HuH-7 (cell line): ENCODE measurements at regions not wholly inside any gene's neighbourhood (a gene's known extent, or its start where the extent isn't known, plus 50 kb on each side); places are given as distances from the start of the nearest gene placed in this dataset.
"Not testable (repeated sequence)": the region's sequence is repeated elsewhere in the genome, so short reads cannot be mapped to it uniquely, and the experiment has no call there.

Experiments used
- DNase-seq: peaks from one replicate; pipeline ENCODE4 v3.0.0; 2011; ENCODE audit warnings: low spot score

- DNase-seq = no peak
Measured at GRCh38 chr10:125605167-125605566, 77.8 kb downstream of the TEX36 start.

DNA sequence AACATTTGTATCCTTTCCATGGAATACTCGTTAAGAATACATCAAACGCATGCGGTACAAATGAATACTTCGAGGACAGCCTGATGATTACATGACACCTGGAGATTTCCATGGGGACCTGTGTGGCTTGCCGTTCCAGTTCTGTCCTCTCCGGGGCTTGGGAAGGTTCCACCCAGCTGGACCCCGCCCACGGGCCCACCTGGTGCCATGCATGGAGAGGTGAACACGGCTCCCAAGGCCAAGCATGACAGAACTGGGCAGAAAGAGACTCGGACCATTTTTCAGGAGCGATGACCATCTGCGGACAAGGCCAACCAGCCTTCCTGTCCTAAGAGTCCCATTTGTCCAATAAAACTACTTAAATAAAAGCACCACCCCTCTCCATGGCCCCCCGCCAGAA, 80.1 kb downstream of the TEX36 start:
- DNase-seq = no peak

GRCh38 chr10:125599194-125599593, 83.8 kb downstream of the TEX36 start:
- no peak for DNase-seq

DNA sequence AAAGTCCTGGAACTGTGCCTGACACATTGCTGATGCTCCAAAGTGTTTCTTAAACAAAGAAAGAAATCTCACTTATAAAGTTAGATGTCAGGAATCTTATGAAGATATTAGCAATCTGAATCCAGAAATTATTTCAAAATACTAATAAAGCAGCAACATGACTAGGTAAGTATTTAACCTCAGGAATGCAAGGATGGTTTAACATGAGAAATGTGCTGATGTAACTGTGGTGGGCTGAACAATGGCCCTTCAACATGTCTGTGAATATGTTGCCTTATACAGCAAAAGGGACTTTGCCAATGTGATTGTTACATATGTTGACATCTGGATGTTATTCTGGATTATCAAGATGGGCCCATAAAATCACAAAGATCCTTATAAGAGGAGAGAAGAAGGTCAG, 87.1 kb downstream of the TEX36 start:
- no peak for DNase-seq

DNA sequence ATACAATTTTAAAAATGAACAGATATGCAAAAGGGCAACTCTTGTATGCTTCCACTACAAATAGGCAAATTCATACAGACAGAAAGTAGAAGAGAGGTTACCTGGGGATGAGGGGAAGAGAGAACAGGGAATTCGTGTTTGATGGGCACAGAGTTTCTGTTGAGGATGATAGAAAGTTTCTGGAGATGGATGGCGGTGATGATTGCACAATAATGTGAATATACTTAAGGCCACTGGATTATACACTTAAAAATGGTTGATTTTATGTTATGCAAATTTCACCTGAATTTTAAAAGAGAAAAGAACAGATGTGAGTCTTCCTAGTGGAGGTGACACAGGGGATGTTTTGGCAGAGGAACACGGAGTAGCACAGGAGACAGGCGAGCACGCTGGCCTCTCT, 89.3 kb downstream of the TEX36 start:
- no peak for DNase-seq

GRCh38 chr10:125592897-125593296, 90.1 kb downstream of the TEX36 start:
- no peak for DNase-seq

DNA sequence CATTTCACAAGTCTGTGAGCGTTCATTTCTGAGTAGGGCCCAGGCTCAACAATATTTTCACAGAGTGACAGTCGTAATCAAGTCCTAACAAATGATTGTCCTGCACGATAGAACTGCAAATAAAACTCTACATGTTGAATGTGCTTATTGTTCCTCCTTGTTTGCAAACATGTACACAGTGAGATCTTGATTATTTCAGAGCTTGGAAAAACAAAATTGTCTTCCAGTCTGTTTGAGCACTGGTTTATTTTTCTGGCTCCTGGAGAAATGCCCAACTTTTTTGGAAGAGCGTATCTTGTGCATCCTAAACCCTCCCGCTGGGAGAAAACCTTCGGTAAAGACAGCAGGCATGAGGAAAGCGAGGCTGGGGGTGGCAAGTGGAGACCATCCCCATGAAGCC, 91.1 kb downstream of the TEX36 start:
- DNase-seq = no peak

DNA sequence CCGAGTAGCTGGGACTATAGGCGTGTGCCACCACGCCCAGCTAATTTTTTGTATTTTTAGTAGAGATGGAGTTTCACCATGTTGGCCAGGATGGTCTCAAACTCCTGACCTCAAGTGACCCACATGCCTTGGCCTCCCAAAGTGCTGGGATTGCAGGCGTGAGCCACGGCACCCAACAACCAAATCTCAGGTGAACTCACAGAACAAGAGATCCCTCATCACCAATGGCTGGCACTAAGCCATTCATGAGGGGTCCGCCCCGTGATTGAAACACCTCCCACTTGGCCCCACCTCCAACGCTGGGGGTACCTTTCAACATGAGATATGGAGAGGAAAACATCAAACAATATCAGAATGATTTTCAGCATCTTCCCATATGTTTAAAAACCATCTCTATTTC, 94.2 kb downstream of the TEX36 start:
- DNase-seq = not testable (repeated sequence)

- no peak for DNase-seq
Measured at GRCh38 chr10:125584954-125585353, 98.0 kb downstream of the TEX36 start.

- DNase-seq = no peak
Measured at GRCh38 chr10:125578658-125579315, 104.2 kb downstream of the TEX36 start.

GRCh38 chr10:125575843-125576242, 107.1 kb downstream of the TEX36 start:
- DNase-seq = no peak

GRCh38 chr10:125568156-125568555, 114.8 kb downstream of the TEX36 start:
- no peak for DNase-seq

- DNase-seq = no peak
Measured at GRCh38 chr10:125567529-125567928, 115.4 kb downstream of the TEX36 start.

DNA sequence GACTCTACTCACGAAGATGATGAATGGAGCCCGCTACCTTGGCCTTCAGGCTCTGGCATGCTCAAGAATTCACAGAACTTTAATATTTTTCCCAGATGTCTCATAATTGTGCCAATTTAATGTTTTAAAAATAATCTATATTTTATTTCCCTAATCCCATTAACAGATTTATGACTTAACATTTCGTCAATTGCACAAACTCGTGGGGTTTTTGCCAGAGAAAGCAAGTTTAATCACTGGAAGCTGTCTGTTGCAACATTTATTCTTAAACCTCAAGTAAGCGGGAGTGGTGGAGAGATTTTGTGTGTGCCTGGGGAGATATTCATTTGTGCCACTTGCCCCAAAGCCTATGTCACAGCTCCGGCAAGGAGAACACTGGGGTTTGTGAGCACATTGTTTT, 117.9 kb downstream of the TEX36 start:
- DNase-seq = no peak

DNA sequence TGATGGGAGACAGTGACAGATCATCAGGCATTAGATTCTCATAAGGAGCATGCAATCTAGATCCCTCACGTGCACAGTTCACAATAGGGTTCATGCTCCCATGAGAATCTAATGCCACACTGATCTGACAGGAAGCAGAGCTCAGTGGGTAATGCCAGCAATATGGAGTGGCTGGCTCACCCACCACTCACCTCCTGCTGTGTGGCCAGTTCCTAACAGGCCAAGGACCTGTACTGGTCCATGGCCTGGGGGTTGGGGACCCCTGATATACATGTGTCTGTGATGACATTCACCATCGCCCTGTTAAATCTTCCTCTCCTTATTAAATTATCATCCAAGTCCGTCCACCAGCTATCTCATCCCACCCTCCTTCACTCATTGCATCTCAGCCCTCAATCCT, 118.4 kb downstream of the TEX36 start:
- no peak for DNase-seq

DNA sequence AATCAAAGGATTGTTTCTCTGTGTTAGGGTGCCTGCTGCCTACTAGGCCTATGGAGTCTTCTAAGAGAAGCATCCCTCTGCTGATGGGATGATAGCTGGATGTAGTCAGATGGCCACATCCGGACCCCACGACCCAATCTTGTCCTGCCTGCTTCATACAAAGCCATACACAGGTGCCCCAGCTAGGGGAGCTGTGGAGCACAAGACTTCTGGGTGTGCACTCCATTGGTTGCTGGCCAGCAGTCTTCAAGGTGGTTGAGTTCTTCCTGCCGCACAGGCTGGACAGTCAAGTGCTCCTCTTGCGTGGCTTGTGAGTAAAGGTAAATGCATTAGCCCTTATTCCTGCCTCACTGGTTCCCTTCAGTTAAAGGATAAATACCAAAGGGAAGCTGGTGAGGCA, 120.2 kb downstream of the TEX36 start:
- no peak for DNase-seq

DNA sequence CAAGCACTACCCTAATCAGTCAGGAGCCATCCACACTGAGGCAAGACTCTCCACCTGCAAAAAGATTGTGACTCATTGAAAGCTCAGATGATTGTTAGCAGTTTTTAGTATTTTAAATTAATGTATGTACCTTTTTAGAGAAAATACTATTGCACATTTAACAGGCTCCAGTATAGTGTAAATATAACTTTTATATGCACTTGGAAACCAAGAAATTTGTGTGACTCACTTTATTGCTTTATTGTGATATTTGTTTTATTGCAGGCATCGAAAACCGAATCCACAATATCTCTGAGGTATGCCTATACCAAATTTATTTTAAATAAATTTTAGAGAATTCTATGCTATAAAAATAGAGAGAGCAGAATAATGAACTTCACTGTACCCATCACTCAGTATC, 122.0 kb downstream of the TEX36 start:
- DNase-seq = no peak

DNA sequence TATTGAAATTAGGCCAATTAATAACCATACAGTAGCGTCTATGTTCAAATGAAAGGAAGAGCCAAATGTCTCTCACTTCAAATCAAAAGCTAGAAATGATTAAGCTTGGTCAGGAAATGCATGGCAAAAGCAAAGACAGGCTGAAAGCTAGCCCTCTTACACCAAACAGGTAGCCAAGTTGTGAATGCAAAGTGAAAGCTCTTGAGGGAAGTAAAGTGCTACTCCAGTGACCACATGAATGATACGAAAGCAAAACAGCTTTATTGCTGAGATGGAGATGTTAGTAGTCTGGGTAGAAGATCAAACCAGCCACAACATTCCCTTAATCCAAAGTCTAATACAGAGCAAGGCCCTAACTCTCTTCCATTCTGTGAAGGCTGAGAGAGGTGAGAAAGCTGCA, 123.8 kb downstream of the TEX36 start:
- no peak for DNase-seq

DNA sequence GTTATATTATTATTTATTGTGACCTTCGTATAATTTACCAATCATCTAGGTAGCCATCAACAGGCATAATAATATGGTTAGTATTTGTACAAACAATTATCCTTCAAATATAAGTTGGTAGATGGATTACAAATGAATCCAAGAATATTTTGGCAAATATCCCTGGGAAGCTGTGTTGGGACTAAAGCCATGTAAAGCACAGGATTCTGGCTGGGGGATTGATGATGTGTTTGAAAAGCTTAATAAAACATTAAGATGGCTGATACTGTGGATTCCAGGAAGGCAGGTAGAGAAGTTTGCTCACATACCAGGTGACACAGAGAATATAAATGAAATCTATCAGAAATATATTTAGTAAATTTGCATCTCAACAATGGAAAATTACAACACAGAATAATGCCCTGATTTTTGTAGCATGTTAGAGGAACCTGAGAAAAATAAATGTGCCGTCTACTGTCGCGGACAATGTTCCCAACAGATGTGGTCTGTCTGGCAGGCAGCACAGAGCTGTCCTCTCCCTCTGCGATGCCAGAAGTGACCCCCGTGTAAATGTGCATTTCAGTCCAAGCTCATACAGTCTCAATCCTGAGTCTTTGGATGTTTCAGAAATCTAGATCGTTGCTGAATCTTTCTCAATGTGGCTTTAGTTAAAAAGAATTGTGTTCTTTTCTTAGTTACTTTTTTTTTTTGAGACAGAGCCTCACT, 125.0 kb downstream of the TEX36 start:
- no peak for DNase-seq

- no peak for DNase-seq
Measured at GRCh38 chr10:125557311-125557710, 125.7 kb downstream of the TEX36 start.

DNA sequence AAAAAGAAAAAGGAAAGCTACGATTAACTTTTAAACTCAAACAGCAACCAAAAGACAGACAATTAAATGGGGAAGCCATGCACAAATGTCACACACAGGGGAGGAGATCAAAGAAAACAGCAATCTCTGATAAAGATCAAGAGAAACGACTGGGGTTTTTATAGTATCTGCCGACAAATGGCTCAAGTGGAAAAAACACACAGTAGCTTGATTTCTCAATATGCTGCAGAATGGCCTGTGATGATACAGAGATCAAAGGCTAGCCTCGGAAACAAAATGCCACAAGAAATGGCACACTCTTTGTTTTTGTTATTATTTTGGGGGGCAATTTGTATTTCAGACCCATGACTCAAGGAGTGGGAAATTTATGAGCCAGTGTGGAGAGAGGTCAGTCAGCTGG, 126.1 kb downstream of the TEX36 start:
- no peak for DNase-seq

GRCh38 chr10:125555743-125556142, 127.2 kb downstream of the TEX36 start:
- DNase-seq = no peak

GRCh38 chr10:125555267-125555666, 127.7 kb downstream of the TEX36 start:
- no peak for DNase-seq

DNA sequence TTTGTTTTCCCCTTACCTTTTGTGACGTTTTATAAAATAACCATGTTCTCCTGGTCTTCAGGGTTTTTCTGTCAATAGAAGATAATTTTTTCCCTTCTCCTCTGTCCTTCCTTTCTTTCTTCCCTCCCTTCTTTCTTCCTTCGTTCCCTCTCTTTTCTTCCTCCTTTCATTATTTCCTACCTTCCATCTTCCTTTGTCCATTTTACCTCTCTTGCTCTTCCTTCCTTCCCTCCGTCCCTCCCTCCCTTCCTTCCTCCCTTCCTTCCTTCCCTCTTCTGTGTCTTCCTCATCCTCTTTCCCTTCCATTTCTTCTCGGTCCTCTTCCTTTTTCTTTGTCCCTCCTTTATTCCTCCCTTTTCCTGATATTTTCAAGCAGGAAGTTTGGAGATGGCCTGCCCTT, 128.2 kb downstream of the TEX36 start:
- DNase-seq = no peak
